WTC11 (cell line): ENCODE measurements at regions not wholly inside any gene's neighbourhood (a gene's known extent, or its start where the extent isn't known, plus 50 kb on each side); places are given as distances from the start of the nearest gene placed in this dataset.

ENCODE experiments used
- ATAC-seq: fragments of 200-7000 bp; cut with Tn5 transposase; 2 replicates; pipeline ENCODE4 v1.10.0; 2021; ENCODE audit warnings: mild to moderate bottlenecking, moderate library complexity
- CTCF ChIA-PET: fragments of 300-600 bp; sonication (Branson Sonifier 250); formaldehyde crosslinking; loops from one replicate; lab custom pipeline; 2021; ENCODE audit warnings: antibody characterized with exemption; lab: Charles Lee
- POLR2A ChIA-PET: fragments of 350-600 bp; sonication (Branson Sonifier 250); formaldehyde crosslinking; loops from one replicate; lab custom pipeline; 2021; ENCODE audit warnings: antibody characterized with exemption; lab: Charles Lee
- DNase-seq: peaks from one replicate; pipeline ENCODE4 v3.0.0; 2021; ENCODE audit warnings: low spot score
- H3K27ac Mint-ChIP-seq: 2 replicates; pipeline ENCODE4 v1.8.0; 2021; ENCODE audit warnings: mixed read lengths
- H3K27me3 Mint-ChIP-seq: 2 replicates; pipeline ENCODE4 v1.8.0; 2021; ENCODE audit warnings: low read depth, mild to moderate bottlenecking, moderate library complexity, mixed read lengths
- H3K36me3 Mint-ChIP-seq: 2 replicates; pipeline ENCODE4 v1.8.0; 2021; ENCODE audit warnings: mixed read lengths
- H3K4me1 Mint-ChIP-seq: 2 replicates; pipeline ENCODE4 v1.8.0; 2022; ENCODE audit warnings: mixed read lengths
- H3K4me3 Mint-ChIP-seq: 2 replicates; pipeline ENCODE4 v1.8.0; 2021; ENCODE audit warnings: mild to moderate bottlenecking, moderate library complexity, mixed read lengths
- H3K9me3 Mint-ChIP-seq: 2 replicates; pipeline ENCODE4 v1.8.0; 2021; ENCODE audit warnings: mixed read lengths
- CREB1 ChIP-seq: sonication (generic); formaldehyde crosslinking; IDR thresholded peaks from 2 replicates; pipeline ENCODE4 v1.8.0; 2023; ENCODE audit warnings: mild to moderate bottlenecking, missing genetic modification reagents
- CREM ChIP-seq: sonication (generic); formaldehyde crosslinking; IDR thresholded peaks from 2 replicates; pipeline ENCODE4 v1.8.1; 2022; ENCODE audit warnings: mild to moderate bottlenecking, missing genetic modification reagents, moderate library complexity
- ELF4 ChIP-seq: sonication (generic); formaldehyde crosslinking; IDR thresholded peaks from 2 replicates; pipeline ENCODE4 v1.8.1; 2022; ENCODE audit warnings: low read depth, mild to moderate bottlenecking, moderate library complexity, missing genetic modification reagents
- ESRRA ChIP-seq: sonication (generic); formaldehyde crosslinking; IDR thresholded peaks from 2 replicates; pipeline ENCODE4 v1.8.1; 2022; ENCODE audit warnings: mild to moderate bottlenecking, missing genetic modification reagents, borderline replicate concordance
- FOXJ3 ChIP-seq: sonication (generic); formaldehyde crosslinking; IDR thresholded peaks from 2 replicates; pipeline ENCODE4 v1.9.0; 2021; ENCODE audit warnings: missing genetic modification reagents, mild to moderate bottlenecking, borderline replicate concordance
- FOXK1 ChIP-seq: sonication (generic); formaldehyde crosslinking; IDR thresholded peaks from 2 replicates; pipeline ENCODE4 v1.8.0; 2022; ENCODE audit warnings: mild to moderate bottlenecking, moderate library complexity, missing genetic modification reagents
- FOXP1 ChIP-seq: sonication (generic); formaldehyde crosslinking; IDR thresholded peaks from 2 replicates; pipeline ENCODE4 v1.8.0; 2022; ENCODE audit warnings: missing genetic modification reagents, mild to moderate bottlenecking, moderate library complexity, borderline replicate concordance
- GRHL2 ChIP-seq: fragments of 250-450 bp; sonication (Bioruptor Pico); IDR thresholded peaks from 2 replicates; pipeline ENCODE4 v1.8.0; 2022; ENCODE audit warnings: mild to moderate bottlenecking, moderate library complexity; ENCODE audit not compliant: insufficient replicate concordance, severe bottlenecking
- IRF2 ChIP-seq: sonication (generic); formaldehyde crosslinking; IDR thresholded peaks from 2 replicates; pipeline ENCODE4 v1.8.0; 2022; ENCODE audit warnings: low read depth, missing genetic modification reagents, borderline replicate concordance
- JAZF1 ChIP-seq: fragments of 250-450 bp; sonication (Bioruptor Pico); IDR thresholded peaks from 2 replicates; pipeline ENCODE4 v1.9.0; 2021; ENCODE audit warnings: moderate library complexity, mild to moderate bottlenecking, inconsistent platforms
- JUN ChIP-seq: sonication (generic); formaldehyde crosslinking; IDR thresholded peaks from 2 replicates; pipeline ENCODE4 v1.8.0; 2023; ENCODE audit warnings: mild to moderate bottlenecking, missing genetic modification reagents
- NFE2L1 ChIP-seq: sonication (generic); formaldehyde crosslinking; IDR thresholded peaks from 2 replicates; pipeline ENCODE4 v1.8.1; 2023; ENCODE audit warnings: missing genetic modification reagents
- NR3C1 ChIP-seq: sonication (generic); formaldehyde crosslinking; conservative IDR thresholded peaks from 2 replicates; pipeline ENCODE4 v1.8.1; 2023; ENCODE audit warnings: low read depth, mild to moderate bottlenecking, missing genetic modification reagents
- RELA ChIP-seq: sonication (generic); formaldehyde crosslinking; IDR thresholded peaks from 2 replicates; pipeline ENCODE4 v1.8.1; 2022; ENCODE audit warnings: missing genetic modification reagents, mild to moderate bottlenecking, borderline replicate concordance
- TEAD1 ChIP-seq: sonication (generic); formaldehyde crosslinking; IDR thresholded peaks from 2 replicates; pipeline ENCODE4 v1.8.0; 2022; ENCODE audit warnings: mild to moderate bottlenecking, missing genetic modification reagents
- TEAD4 ChIP-seq: sonication (generic); formaldehyde crosslinking; IDR thresholded peaks from 2 replicates; pipeline ENCODE4 v1.8.0; 2022; ENCODE audit warnings: mild to moderate bottlenecking, missing genetic modification reagents
- ZNF219 ChIP-seq: sonication (generic); formaldehyde crosslinking; IDR thresholded peaks from 2 replicates; pipeline ENCODE4 v1.8.0; 2023; ENCODE audit warnings: missing genetic modification reagents, mild to moderate bottlenecking, borderline replicate concordance
- ZNF263 ChIP-seq: sonication (generic); formaldehyde crosslinking; IDR thresholded peaks from 2 replicates; pipeline ENCODE4 v1.8.1; 2022; ENCODE audit warnings: low read depth, mild to moderate bottlenecking, moderate library complexity, missing genetic modification reagents
- ZNF423 ChIP-seq: fragments of 250-450 bp; sonication (Bioruptor Pico); IDR thresholded peaks from 2 replicates; pipeline ENCODE4 v2.1.2; 2022; ENCODE audit warnings: mild to moderate bottlenecking, moderate library complexity
- TF ChIP-seq, protein P1 (sequence below): fragments of 250-450 bp; sonication (Bioruptor Pico); IDR thresholded peaks from 2 replicates; pipeline ENCODE4 v1.9.0; 2021; ENCODE audit warnings: mild to moderate bottlenecking
- TF ChIP-seq, protein P2 (sequence below): sonication (generic); formaldehyde crosslinking; IDR thresholded peaks from 2 replicates; pipeline ENCODE4 v1.8.1; 2022; ENCODE audit warnings: mild to moderate bottlenecking, missing genetic modification reagents, moderate library complexity, borderline replicate concordance
- TF ChIP-seq, protein P3 (sequence below): fragments of 250-450 bp; sonication (Bioruptor Pico); IDR thresholded peaks from 2 replicates; pipeline ENCODE4 v1.9.0; 2021; ENCODE audit warnings: moderate library complexity, mild to moderate bottlenecking, inconsistent platforms, borderline replicate concordance
- TF ChIP-seq, protein P4 (sequence below): sonication (generic); formaldehyde crosslinking; IDR thresholded peaks from 2 replicates; pipeline ENCODE4 v1.8.0; 2023; ENCODE audit warnings: missing genetic modification reagents
- TF ChIP-seq, protein P5 (sequence below): sonication (generic); formaldehyde crosslinking; conservative IDR thresholded peaks from 2 replicates; pipeline ENCODE4 v1.8.1; 2023; ENCODE audit warnings: mild to moderate bottlenecking, low read depth, missing genetic modification reagents, moderate library complexity
- TF ChIP-seq, protein P6 (sequence below): sonication (generic); formaldehyde crosslinking; IDR thresholded peaks from 2 replicates; pipeline ENCODE4 v1.8.0; 2022; ENCODE audit warnings: mild to moderate bottlenecking, missing genetic modification reagents
- TF ChIP-seq, protein P7 (sequence below): fragments of 250-450 bp; sonication (Bioruptor Pico); IDR thresholded peaks from 2 replicates; pipeline ENCODE4 v2.1.2; 2022; ENCODE audit warnings: mild to moderate bottlenecking, moderate library complexity
- TF ChIP-seq, protein P8 (sequence below): sonication (generic); formaldehyde crosslinking; IDR thresholded peaks from 2 replicates; pipeline ENCODE4 v1.8.1; 2023; ENCODE audit warnings: mild to moderate bottlenecking, missing genetic modification reagents, moderate library complexity

DNA sequence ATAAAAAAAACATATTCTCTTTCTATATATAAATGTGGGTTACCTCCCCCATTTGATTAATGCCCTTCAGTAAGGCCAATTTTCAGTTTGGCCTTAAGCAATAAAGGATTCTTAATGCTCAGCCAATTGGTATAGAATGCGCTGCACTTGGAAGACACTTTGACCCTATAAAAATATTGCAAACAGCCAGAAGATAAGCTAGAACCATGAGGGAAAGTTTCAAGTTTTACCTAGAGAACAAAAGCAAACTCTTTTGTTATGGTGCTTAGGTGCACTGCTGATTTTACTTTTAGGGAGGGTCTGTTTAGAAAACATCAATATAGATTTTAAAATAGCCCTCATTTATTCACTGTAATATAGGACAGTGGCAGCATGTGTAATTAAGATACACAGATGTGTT is 251.6 kb upstream of the SLC16A7 start:
- no peak for DNase-seq
- ChIA-PET CTCF (interaction anchor here (1.4 to 1.5 kb wide), 2 partner anchors 53 to 180 kb away, joined by 3 to 4 read pairs; no protein-coding TSS in a partner anchor), POLR2A (no interaction called here)
- Mint-ChIP-seq H3K4me1 (peaks cover 13% of the 10 kb centered on the region), H3K4me3 (no peak overlapping the region), H3K27ac (no peak overlapping the region), H3K9me3 (peaks cover 19% of the 10 kb centered on the region), H3K36me3 (peaks cover 5% of the 10 kb centered on the region; the same call in 1 of the 2 replicates), H3K27me3 (peaks cover 15% of the 10 kb centered on the region; the same call in 1 of the 2 replicates)
- TF ChIP-seq, protein P1, sequence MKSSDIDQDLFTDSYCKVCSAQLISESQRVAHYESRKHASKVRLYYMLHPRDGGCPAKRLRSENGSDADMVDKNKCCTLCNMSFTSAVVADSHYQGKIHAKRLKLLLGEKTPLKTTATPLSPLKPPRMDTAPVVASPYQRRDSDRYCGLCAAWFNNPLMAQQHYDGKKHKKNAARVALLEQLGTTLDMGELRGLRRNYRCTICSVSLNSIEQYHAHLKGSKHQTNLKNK (CRISPR knock-in tag) = no peak
- TF ChIP-seq, protein P2, sequence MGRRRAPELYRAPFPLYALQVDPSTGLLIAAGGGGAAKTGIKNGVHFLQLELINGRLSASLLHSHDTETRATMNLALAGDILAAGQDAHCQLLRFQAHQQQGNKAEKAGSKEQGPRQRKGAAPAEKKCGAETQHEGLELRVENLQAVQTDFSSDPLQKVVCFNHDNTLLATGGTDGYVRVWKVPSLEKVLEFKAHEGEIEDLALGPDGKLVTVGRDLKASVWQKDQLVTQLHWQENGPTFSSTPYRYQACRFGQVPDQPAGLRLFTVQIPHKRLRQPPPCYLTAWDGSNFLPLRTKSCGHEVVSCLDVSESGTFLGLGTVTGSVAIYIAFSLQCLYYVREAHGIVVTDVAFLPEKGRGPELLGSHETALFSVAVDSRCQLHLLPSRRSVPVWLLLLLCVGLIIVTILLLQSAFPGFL (CRISPR knock-in tag) = no peak
- TF ChIP-seq ZNF263 (CRISPR knock-in tag) (no peak), CREB1 (CRISPR knock-in tag) (no peak), IRF2 (CRISPR knock-in tag) (no peak), FOXK1 (CRISPR knock-in tag) (no peak), CREM (CRISPR knock-in tag) (no peak), ELF4 (CRISPR knock-in tag) (no peak), GRHL2 (CRISPR knock-in tag) (no peak), JUN (CRISPR knock-in tag) (no peak), RELA (CRISPR knock-in tag) (no peak), FOXP1 (CRISPR knock-in tag) (no peak), TEAD1 (CRISPR knock-in tag) (no peak)
- TF ChIP-seq, protein P3, sequence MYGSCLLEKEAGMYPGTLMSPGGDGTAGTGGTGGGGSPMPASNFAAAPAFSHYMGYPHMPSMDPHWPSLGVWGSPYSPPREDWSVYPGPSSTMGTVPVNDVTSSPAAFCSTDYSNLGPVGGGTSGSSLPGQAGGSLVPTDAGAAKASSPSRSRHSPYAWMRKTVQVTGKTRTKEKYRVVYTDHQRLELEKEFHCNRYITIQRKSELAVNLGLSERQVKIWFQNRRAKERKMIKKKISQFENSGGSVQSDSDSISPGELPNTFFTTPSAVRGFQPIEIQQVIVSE (CRISPR knock-in tag) = no peak
- TF ChIP-seq, protein P4, sequence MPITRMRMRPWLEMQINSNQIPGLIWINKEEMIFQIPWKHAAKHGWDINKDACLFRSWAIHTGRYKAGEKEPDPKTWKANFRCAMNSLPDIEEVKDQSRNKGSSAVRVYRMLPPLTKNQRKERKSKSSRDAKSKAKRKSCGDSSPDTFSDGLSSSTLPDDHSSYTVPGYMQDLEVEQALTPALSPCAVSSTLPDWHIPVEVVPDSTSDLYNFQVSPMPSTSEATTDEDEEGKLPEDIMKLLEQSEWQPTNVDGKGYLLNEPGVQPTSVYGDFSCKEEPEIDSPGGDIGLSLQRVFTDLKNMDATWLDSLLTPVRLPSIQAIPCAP = no peak
- TF ChIP-seq, protein P5, sequence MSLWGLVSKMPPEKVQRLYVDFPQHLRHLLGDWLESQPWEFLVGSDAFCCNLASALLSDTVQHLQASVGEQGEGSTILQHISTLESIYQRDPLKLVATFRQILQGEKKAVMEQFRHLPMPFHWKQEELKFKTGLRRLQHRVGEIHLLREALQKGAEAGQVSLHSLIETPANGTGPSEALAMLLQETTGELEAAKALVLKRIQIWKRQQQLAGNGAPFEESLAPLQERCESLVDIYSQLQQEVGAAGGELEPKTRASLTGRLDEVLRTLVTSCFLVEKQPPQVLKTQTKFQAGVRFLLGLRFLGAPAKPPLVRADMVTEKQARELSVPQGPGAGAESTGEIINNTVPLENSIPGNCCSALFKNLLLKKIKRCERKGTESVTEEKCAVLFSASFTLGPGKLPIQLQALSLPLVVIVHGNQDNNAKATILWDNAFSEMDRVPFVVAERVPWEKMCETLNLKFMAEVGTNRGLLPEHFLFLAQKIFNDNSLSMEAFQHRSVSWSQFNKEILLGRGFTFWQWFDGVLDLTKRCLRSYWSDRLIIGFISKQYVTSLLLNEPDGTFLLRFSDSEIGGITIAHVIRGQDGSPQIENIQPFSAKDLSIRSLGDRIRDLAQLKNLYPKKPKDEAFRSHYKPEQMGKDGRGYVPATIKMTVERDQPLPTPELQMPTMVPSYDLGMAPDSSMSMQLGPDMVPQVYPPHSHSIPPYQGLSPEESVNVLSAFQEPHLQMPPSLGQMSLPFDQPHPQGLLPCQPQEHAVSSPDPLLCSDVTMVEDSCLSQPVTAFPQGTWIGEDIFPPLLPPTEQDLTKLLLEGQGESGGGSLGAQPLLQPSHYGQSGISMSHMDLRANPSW = no peak
- ATAC-seq = no peak

DNA sequence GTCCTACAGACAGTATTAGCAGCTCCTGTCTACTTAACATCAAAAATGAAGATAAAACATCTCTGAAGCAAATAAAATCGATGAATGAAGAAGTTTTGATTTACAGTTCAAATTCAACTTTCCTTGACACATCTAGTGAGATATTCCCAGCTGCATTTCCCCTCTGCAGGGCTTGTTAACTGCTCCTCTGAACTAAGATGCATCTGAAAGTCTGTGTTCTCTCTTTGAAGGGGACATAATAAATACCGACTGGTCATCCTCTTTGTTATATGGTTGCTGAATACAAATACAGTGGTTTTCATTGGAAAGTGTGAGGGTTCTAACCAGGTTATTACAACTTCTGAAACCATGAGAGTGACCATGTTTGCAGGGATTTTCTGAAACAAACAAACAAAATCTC is 266.4 kb upstream of the SLC16A7 start:
- peak; percentile 63 for ATAC-seq
- Mint-ChIP-seq H3K27ac (peak overlapping the region; percentile 97), H3K4me3 (no peak overlapping the region; the same call in 1 of the 2 replicates), H3K4me1 (peaks cover 48% of the 10 kb centered on the region), H3K9me3 (no peaks in the 10 kb centered on the region), H3K27me3 (no peaks in the 10 kb centered on the region), H3K36me3 (no peaks in the 10 kb centered on the region)
- DNase-seq = no peak
- CTCF ChIA-PET = no interaction called here
- POLR2A ChIA-PET = no interaction called here
- TF ChIP-seq, protein P6, sequence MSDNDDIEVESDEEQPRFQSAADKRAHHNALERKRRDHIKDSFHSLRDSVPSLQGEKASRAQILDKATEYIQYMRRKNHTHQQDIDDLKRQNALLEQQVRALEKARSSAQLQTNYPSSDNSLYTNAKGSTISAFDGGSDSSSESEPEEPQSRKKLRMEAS = no peak
- TF ChIP-seq ELF4 (CRISPR knock-in tag) = no peak
- TF ChIP-seq ZNF423 (CRISPR knock-in tag) = no peak
- TF ChIP-seq, protein P7, sequence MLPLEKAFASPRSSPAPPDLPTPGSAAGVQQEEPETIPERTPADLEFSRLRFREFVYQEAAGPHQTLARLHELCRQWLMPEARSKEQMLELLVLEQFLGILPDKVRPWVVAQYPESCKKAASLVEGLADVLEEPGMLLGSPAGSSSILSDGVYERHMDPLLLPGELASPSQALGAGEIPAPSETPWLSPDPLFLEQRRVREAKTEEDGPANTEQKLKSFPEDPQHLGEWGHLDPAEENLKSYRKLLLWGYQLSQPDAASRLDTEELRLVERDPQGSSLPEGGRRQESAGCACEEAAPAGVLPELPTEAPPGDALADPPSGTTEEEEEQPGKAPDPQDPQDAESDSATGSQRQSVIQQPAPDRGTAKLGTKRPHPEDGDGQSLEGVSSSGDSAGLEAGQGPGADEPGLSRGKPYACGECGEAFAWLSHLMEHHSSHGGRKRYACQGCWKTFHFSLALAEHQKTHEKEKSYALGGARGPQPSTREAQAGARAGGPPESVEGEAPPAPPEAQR (CRISPR knock-in tag) = no peak
- TF ChIP-seq ESRRA = no peak
- no peak for TF ChIP-seq JAZF1 (CRISPR knock-in tag)
- TF ChIP-seq FOXJ3 (CRISPR knock-in tag) = no peak
- no peak for TF ChIP-seq ZNF263 (CRISPR knock-in tag)
- TF ChIP-seq ZNF219 (CRISPR knock-in tag) = no peak
- TF ChIP-seq CREM (CRISPR knock-in tag) = no peak
- TF ChIP-seq, protein P8, sequence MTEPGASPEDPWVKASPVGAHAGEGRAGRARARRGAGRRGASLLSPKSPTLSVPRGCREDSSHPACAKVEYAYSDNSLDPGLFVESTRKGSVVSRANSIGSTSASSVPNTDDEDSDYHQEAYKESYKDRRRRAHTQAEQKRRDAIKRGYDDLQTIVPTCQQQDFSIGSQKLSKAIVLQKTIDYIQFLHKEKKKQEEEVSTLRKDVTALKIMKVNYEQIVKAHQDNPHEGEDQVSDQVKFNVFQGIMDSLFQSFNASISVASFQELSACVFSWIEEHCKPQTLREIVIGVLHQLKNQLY (CRISPR knock-in tag) = no peak
- TF ChIP-seq, protein P4 = no peak
- TF ChIP-seq NR3C1 (CRISPR knock-in tag) = no peak
- TF ChIP-seq NFE2L1 (CRISPR knock-in tag) = no peak
- no peak for TF ChIP-seq TEAD4
